CD4-positive, alpha-beta T cell treated with Interleukin-2 at 100 ng/mL for 4 hours (primary cell): ENCODE measurements at regions not wholly inside any gene's neighbourhood (a gene's known extent, or its start where the extent isn't known, plus 50 kb on each side); places are given as distances from the start of the nearest gene placed in this dataset.

Experiments used
- DNase-seq: peaks from one replicate; pipeline ENCODE4 v3.0.0-alpha.2; 2020; ENCODE audit warnings: low spot score

- no peak for DNase-seq
These were observed 369.7 kb upstream of the PROK2 start for GRCh38 chr3:72154391-72155335.

GRCh38 chr3:72153477-72154314, 368.7 kb upstream of the PROK2 start:
- DNase-seq = no peak

- no peak for DNase-seq
These were observed 367.9 kb upstream of the PROK2 start for GRCh38 chr3:72152551-72153476.

GRCh38 chr3:72151465-72152238, 366.7 kb upstream of the PROK2 start:
- DNase-seq = no peak

GRCh38 chr3:72150634-72151412, 365.9 kb upstream of the PROK2 start:
- no peak for DNase-seq

- DNase-seq = no peak
These were observed 364.8 kb upstream of the PROK2 start for GRCh38 chr3:72149645-72150300.

- no peak for DNase-seq
These were observed 362.7 kb upstream of the PROK2 start for GRCh38 chr3:72147600-72147999.

GRCh38 chr3:72145506-72146380, 360.8 kb upstream of the PROK2 start:
- no peak for DNase-seq

- no peak for DNase-seq
These were observed 360.0 kb upstream of the PROK2 start for GRCh38 chr3:72144773-72145505.

- no peak for DNase-seq
These were observed 359.2 kb upstream of the PROK2 start for GRCh38 chr3:72143966-72144717.

- DNase-seq = no peak
These were observed 358.4 kb upstream of the PROK2 start for GRCh38 chr3:72143322-72143721.

- no peak for DNase-seq
These were observed 357.1 kb upstream of the PROK2 start for GRCh38 chr3:72142028-72142427.

- no peak for DNase-seq
These were observed 356.3 kb upstream of the PROK2 start for GRCh38 chr3:72141264-72141663.

GRCh38 chr3:72139316-72139715, 354.4 kb upstream of the PROK2 start:
- DNase-seq = no peak

- DNase-seq = no peak
These were observed 353.2 kb upstream of the PROK2 start for GRCh38 chr3:72137865-72138861.

- no peak for DNase-seq
These were observed 350.7 kb upstream of the PROK2 start for GRCh38 chr3:72135636-72136035.
